PC-3 (cell line): ENCODE measurements at regions not wholly inside any gene's neighbourhood (a gene's known extent, or its start where the extent isn't known, plus 50 kb on each side); places are given as distances from the start of the nearest gene placed in this dataset.

Experiments
- CTCF ChIP-seq: fragments of 300-600 bp; sonication (generic); conservative IDR thresholded peaks from 2 replicates; pipeline ENCODE4 v1.5.1; 2017; ENCODE audit warnings: antibody characterized with exemption, low read depth, mild to moderate bottlenecking, low read length
- EZH2 ChIP-seq: fragments of 300-600 bp; sonication (generic); IDR thresholded peaks from one replicate; pipeline ENCODE4 v1.6.1; 2017; ENCODE audit warnings: antibody characterized with exemption, mild to moderate bottlenecking, low read length; ENCODE audit not compliant: unreplicated experiment

- TF ChIP-seq CTCF (no peak), EZH2 (no peak)
These were observed 530.3 kb downstream of the ZIC1 start for GRCh38 chr3:147939425-147939824.
